Astrocyte (in vitro differentiated cells and primary cell): ENCODE measurements at regions not wholly inside any gene's neighbourhood (a gene's known extent, or its start where the extent isn't known, plus 50 kb on each side); places are given as distances from the start of the nearest gene placed in this dataset.

Experiments
- CTCF ChIP-seq: IDR thresholded peaks from 2 replicates; pipeline ENCODE4 v1.5.1; 2011; ENCODE audit warnings: low read depth, mild to moderate bottlenecking, inconsistent platforms, low read length, moderate library complexity; ENCODE audit not compliant: insufficient read depth
- EZH2 ChIP-seq: IDR thresholded peaks from 2 replicates; pipeline ENCODE4 v1.6.1; 2012; ENCODE audit warnings: mild to moderate bottlenecking, low read length, inconsistent platforms; ENCODE audit not compliant: insufficient read depth

GRCh38 chr4:157572951-157573350 is 352.4 kb downstream of the GRIA2 start:
- no peak for TF ChIP-seq CTCF
- TF ChIP-seq EZH2 = no peak
